ENCODE measurements at regions not wholly inside any gene's neighbourhood (a gene's known extent, or its start where the extent isn't known, plus 50 kb on each side); places are given as distances from the start of the nearest gene placed in this dataset.

GRCh38 chr9:23524607-23525155 lies 301.4 kb downstream of the ELAVL2 start:
- TF ChIP-seq CTCF (IDR thresholded peaks at IDR 0.05; ENCODE audit: insufficient read depth, low read length, poor library complexity, severe bottlenecking): no peak
- no peak for TF ChIP-seq EZH2phosphoT487 (conservative IDR thresholded peaks at IDR 0.05; ENCODE audit: low read length)

Measured in SU-DHL-6 (cell line).